Large intestine (tissue), 3 donors: ENCODE measurements at regions not wholly inside any gene's neighbourhood (a gene's known extent, or its start where the extent isn't known, plus 50 kb on each side); places are given as distances from the start of the nearest gene placed in this dataset.
A peak's percentile ranks its signal among the peaks of the same experiment; 100 is the strongest.

Source experiments
- DNase-seq, 2 donors: peaks; one replicate each; pipeline versions ENCODE4 v3.0.0 to v3.0.0-alpha.2; 2013
- H3K27ac ChIP-seq: one replicate; pipeline ENCODE4 v1.5.1; 2013; ENCODE audit warnings: low read length
- H3K27me3 ChIP-seq: 2 replicates; pipeline ENCODE4 v1.6.1; 2013; ENCODE audit warnings: low read length; ENCODE audit not compliant: control insufficient read depth, insufficient read depth
- H3K36me3 ChIP-seq: 2 replicates; pipeline ENCODE4 v1.6.1; 2013; ENCODE audit warnings: low read length; ENCODE audit not compliant: control insufficient read depth, insufficient read depth
- H3K4me1 ChIP-seq: one replicate; pipeline ENCODE4 v1.6.1; 2013; ENCODE audit warnings: low read length; ENCODE audit not compliant: control insufficient read depth, insufficient read depth
- H3K4me3 ChIP-seq: one replicate; pipeline ENCODE4 v1.5.1; 2013; ENCODE audit warnings: low read length
- H3K9me3 ChIP-seq: one replicate; pipeline ENCODE4 v1.6.1; 2013; ENCODE audit warnings: mild to moderate bottlenecking, low read depth, low read length, moderate library complexity; ENCODE audit not compliant: control insufficient read depth
- WGBS: methylation state at CpG from one replicate; pipeline ENCODE4 v1.1.5; 2013; ENCODE audit warnings: low lambda C conversion rate; ENCODE audit not compliant: insufficient coverage; 5-methylcytosine and 5-hydroxymethylcytosine counted together

GRCh38 chr2:144322379-144322778, 197.5 kb downstream of the ZEB2 start:
- no peaks in the 10 kb centered on the region for H3K9me3 ChIP-seq
- H3K36me3 ChIP-seq, result no peaks in the 10 kb centered on the region
- H3K27ac ChIP-seq, result no peak overlapping the region
- H3K4me1 ChIP-seq, result peaks cover 4% of the 10 kb centered on the region
- no peak for DNase-seq
- WGBS, result 100% methylated on average over 1 of the region's 2 CpGs
- no peak overlapping the region for H3K4me3 ChIP-seq
- H3K27me3 ChIP-seq, result no peaks in the 10 kb centered on the region

DNA sequence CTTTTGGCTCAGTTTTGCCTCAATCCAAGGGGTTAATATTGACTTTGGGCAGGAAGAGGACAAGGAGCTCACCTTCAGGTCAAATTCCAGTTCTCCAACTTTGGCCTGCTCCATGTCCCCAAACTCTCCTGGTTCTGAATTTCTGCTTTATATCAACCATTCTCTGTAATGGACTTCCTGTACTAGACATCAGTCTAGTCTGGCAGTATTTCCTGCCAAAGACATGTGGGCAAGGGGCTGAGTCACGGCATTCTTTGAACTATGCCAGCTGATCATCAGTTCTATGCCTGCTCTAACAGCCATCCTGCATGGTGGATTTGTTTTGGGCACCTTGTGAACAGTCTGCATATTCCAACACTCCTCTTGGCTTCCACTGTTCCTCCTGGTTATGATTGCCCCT, 199.4 kb downstream of the ZEB2 start:
- H3K9me3 ChIP-seq, result no peaks in the 10 kb centered on the region
- no peaks in the 10 kb centered on the region for H3K27me3 ChIP-seq
- peaks cover 4% of the 10 kb centered on the region for H3K4me1 ChIP-seq
- no peak overlapping the region for H3K27ac ChIP-seq
- no CpG with 5 or more reads among the region's 1 CpG for WGBS
- no peak for DNase-seq
- H3K4me3 ChIP-seq, result no peak overlapping the region
- H3K36me3 ChIP-seq, result no peaks in the 10 kb centered on the region

- no peak overlapping the region for H3K27ac ChIP-seq
- no CpG with 5 or more reads among the region's 2 CpGs for WGBS
Measured at GRCh38 chr2:144317071-144317738, 202.7 kb downstream of the ZEB2 start.

DNA sequence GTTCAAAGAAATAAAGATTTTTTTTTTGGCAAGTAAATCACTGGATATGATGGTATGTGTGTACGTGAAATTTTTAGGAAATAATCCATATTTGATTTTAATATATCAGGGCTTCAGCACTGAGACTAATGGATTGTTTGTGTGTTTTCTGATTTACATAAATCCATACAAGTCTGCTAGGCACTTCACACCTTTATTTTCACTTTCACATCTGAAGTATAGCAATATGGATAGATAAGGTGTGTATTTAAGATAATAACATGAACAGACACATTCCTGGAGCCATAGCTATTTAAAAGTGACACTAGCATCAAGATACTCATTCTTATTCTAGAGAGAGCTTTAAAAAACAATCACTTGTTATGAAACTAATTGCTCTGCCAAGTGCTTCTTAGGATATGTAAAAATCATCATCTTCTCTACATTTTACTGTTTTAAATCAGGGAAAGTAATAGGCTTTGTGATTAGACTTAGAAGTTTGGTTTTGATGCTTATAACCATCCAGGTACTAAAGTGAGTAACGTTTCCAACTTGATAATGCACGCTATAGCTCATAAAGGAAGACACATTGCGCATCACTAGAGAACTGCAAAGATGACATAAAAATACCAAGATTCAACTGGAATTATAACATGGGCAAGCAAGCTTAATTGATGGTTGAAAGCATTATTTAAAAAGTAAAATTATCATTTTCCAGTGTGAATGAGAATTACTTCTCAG, 208.9 kb downstream of the ZEB2 start:
- no peak overlapping the region for H3K4me3 ChIP-seq
- DNase-seq, result peak in 1 of 2 donors; percentile 9
- no peak overlapping the region for H3K27ac ChIP-seq
- peaks cover 7% of the 10 kb centered on the region for H3K9me3 ChIP-seq
- H3K4me1 ChIP-seq, result no peaks in the 10 kb centered on the region
- 70% methylated on average over 2 of the region's 4 CpGs for WGBS
- H3K36me3 ChIP-seq, result no peaks in the 10 kb centered on the region
- H3K27me3 ChIP-seq, result no peaks in the 10 kb centered on the region

More at GRCh38 chr2:144317071-144317738, 202.7 kb downstream of the ZEB2 start:
- Histone ChIP-seq H3K4me1 (no peaks in the 10 kb centered on the region), H3K9me3 (peaks cover 4% of the 10 kb centered on the region), H3K27me3 (no peaks in the 10 kb centered on the region), H3K4me3 (no peak overlapping the region), H3K36me3 (no peaks in the 10 kb centered on the region)
- no peak for DNase-seq

DNA sequence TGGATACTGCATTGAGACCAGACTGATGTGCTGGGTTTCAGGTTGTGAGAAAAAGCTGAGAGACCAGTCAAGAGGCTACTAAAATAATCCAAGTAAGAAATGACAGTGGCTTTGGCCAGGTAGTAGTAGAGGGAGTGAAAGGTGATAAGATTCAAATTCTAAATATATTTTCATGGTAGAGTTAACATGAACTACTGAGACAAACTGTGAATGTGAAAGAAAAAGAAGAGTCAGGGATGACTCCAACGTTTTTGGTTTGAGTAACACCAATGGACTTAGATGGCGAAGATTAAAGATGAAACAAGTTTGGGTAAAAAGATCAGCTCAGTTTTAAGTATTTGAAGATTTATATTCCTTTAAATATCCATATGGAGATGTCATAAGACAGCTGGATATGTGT, 209.4 kb downstream of the ZEB2 start:
- peaks cover 7% of the 10 kb centered on the region for H3K9me3 ChIP-seq
- H3K27me3 ChIP-seq, result no peaks in the 10 kb centered on the region
- no peaks in the 10 kb centered on the region for H3K36me3 ChIP-seq
- H3K4me1 ChIP-seq, result no peaks in the 10 kb centered on the region
- no peak overlapping the region for H3K4me3 ChIP-seq
- no peak for DNase-seq
- WGBS, result 76% methylated on average over 2 of the region's 2 CpGs
- no peak overlapping the region for H3K27ac ChIP-seq

- DNase-seq, result no peak
Measured at GRCh38 chr2:144307711-144308110, 212.2 kb downstream of the ZEB2 start.

DNA sequence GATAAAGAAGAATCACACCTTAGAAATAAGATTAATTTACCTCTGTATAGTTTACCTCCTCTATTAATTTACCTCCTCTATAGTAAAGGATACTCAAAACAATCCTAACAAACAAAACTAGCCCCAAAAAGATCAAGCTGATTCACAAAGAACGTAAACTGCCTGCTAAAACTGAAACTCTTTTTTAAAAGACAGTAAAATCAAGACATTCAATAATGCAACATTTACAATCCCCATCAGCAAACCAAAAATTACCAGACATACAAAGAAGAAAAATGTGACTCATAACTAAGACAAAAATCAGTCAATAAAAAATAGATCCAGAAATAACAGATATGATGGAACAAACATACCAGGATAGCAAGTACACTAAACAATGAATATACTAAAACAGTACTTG, 215.7 kb downstream of the ZEB2 start:
- Histone ChIP-seq H3K4me1 (no peaks in the 10 kb centered on the region), H3K27ac (no peak overlapping the region), H3K9me3 (no peaks in the 10 kb centered on the region), H3K4me3 (no peak overlapping the region), H3K36me3 (no peaks in the 10 kb centered on the region), H3K27me3 (no peaks in the 10 kb centered on the region)
- no CpG with 5 or more reads among the region's 1 CpG for WGBS
- no peak for DNase-seq

More at GRCh38 chr2:144307711-144308110, 212.2 kb downstream of the ZEB2 start:
- no CpG with 5 or more reads among the region's 2 CpGs for WGBS
- Histone ChIP-seq H3K4me1 (no peaks in the 10 kb centered on the region), H3K27me3 (no peaks in the 10 kb centered on the region), H3K36me3 (no peaks in the 10 kb centered on the region), H3K27ac (no peak overlapping the region), H3K4me3 (no peak overlapping the region), H3K9me3 (peaks cover 7% of the 10 kb centered on the region)

- Histone ChIP-seq H3K4me3 (no peak overlapping the region), H3K27me3 (no peaks in the 10 kb centered on the region), H3K36me3 (no peaks in the 10 kb centered on the region), H3K9me3 (no peaks in the 10 kb centered on the region), H3K27ac (no peak overlapping the region), H3K4me1 (no peaks in the 10 kb centered on the region)
- 100% methylated on average over 2 of the region's 2 CpGs for WGBS
- DNase-seq, result no peak
Measured at GRCh38 chr2:144300632-144301031, 219.3 kb downstream of the ZEB2 start.

DNA sequence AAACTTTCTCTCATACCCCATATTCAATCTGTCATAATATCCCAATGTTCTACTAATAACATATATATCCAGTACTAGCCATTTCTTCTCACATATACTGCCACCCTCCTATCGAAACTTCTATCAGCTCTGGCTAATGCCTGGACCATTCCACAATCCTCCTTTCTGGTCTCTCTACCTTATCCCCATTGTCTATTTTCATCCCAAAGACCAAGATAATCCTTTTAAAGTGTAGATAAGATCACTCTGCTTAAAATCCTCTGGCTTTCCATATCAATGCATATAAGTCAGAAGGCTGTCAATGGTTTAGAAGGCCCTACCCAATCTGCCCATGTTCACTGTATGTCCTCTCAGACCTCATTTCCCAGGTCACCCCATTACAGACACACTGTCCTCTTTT, 229.6 kb downstream of the ZEB2 start:
- 88% methylated on average over 1 of the region's 1 CpG for WGBS
- Histone ChIP-seq H3K9me3 (no peaks in the 10 kb centered on the region), H3K27me3 (no peaks in the 10 kb centered on the region), H3K36me3 (no peaks in the 10 kb centered on the region), H3K27ac (no peak overlapping the region), H3K4me1 (no peaks in the 10 kb centered on the region), H3K4me3 (no peak overlapping the region)
- no peak for DNase-seq

DNA sequence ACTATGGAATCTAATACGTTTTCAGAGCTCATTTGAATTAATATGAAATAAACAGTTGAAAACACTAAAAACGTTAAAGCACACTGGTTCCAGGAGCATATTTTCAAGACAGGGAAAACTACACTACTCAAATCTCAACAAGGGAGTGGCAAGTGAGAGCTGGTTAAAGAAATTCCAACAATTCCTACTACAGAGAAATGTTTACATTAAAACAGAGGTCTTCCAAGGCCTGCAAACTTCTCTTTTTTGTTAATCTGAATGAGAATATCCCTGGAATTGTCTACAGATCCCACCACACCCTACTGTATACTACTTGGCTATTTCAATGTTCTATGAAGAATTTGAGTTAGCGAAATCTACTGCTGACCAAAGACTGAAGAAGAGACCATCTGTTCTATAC, 231.5 kb downstream of the ZEB2 start:
- WGBS, result 100% methylated on average over 2 of the region's 3 CpGs
- Histone ChIP-seq H3K36me3 (no peaks in the 10 kb centered on the region), H3K27me3 (no peaks in the 10 kb centered on the region), H3K4me3 (no peak overlapping the region), H3K27ac (no peak overlapping the region), H3K4me1 (no peaks in the 10 kb centered on the region), H3K9me3 (no peaks in the 10 kb centered on the region)
- DNase-seq, result no peak

DNA sequence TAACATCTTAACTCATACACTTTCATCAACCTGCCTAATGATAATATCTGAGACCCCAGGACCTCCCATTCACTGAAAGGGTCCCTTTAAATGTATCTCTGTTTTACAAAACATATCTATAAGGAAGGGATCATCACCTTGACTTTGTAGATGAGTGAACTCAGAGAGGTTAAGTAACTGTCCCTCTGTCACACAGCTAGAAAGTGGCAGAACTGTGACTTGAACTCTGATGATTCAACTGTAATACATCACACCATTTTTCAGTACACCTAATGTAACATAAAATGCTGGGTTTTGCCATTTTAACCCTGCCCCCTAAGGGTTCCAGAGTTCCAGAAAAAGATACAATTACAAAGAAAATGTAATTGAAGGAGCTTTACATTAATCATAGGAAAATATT, 234.6 kb downstream of the ZEB2 start:
- Histone ChIP-seq H3K4me3 (no peak overlapping the region), H3K4me1 (no peaks in the 10 kb centered on the region), H3K27me3 (no peaks in the 10 kb centered on the region), H3K27ac (no peak overlapping the region), H3K9me3 (no peaks in the 10 kb centered on the region), H3K36me3 (no peaks in the 10 kb centered on the region)
- DNase-seq, result no peak
